GM19193 (cell line): ENCODE measurements at regions not wholly inside any gene's neighbourhood (a gene's known extent, or its start where the extent isn't known, plus 50 kb on each side); places are given as distances from the start of the nearest gene placed in this dataset.

Experiments used
- POLR2A ChIP-seq: IDR thresholded peaks from 4 replicates; pipeline ENCODE4 v1.6.1; 2011; ENCODE audit not compliant: insufficient read depth, insufficient read length; ENCODE audit errors: extremely low read depth

DNA sequence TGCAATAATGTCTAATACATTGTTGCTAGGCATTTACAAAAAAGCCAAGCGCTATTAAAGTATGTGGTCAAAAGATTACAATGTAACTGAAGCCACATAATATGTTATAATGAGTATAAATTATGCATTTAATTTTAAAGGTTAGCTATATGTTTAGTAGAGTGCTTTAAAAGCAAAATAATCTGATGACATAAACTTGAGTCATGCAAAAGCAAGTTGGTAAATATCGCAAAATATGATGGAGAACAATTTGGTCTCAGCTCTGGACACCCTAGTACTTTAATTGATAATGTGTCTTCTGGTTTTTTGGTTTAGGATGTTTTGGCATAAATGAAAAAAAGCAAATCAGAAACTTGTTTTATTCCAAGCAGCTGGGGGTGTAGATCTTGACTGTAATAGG is 188.6 kb upstream of the RREB1 start:
- no peak for TF ChIP-seq POLR2A

- no peak for TF ChIP-seq POLR2A
These were observed 187.4 kb upstream of the RREB1 start for GRCh38 chr6:6920114-6920986.

GRCh38 chr6:6920987-6921313 is 186.8 kb upstream of the RREB1 start:
- no peak for TF ChIP-seq POLR2A

DNA sequence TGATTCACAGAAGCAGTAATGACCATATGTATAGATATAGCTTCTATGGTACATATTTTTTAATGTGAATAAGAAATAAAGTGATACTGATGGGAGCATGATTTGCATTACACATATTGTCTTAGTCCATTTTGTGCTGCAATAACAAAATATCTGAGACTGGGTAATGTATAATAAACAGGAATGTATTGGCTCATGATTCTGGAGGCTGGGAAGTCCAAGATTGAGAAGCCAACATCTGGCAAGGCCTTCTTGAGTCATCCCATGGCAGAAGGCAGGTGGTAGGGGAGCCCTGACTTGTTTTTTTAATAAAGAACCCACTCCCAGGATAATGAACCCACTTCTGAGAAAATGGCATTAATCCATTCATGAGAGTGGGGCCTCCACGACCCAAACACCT is 185.6 kb upstream of the RREB1 start:
- TF ChIP-seq POLR2A: no peak

- TF ChIP-seq POLR2A: no peak
These were observed 184.2 kb upstream of the RREB1 start for GRCh38 chr6:6923605-6924004.

- no peak for TF ChIP-seq POLR2A
These were observed 183.1 kb upstream of the RREB1 start for GRCh38 chr6:6924708-6925107.

- TF ChIP-seq POLR2A: no peak
These were observed 182.2 kb upstream of the RREB1 start for GRCh38 chr6:6925391-6926164.

- TF ChIP-seq POLR2A: no peak
These were observed 180.9 kb upstream of the RREB1 start for GRCh38 chr6:6926856-6927255.

- no peak for TF ChIP-seq POLR2A
These were observed 180.0 kb upstream of the RREB1 start for GRCh38 chr6:6927521-6928361.

GRCh38 chr6:6930223-6930880 is 177.4 kb upstream of the RREB1 start:
- TF ChIP-seq POLR2A: no peak

DNA sequence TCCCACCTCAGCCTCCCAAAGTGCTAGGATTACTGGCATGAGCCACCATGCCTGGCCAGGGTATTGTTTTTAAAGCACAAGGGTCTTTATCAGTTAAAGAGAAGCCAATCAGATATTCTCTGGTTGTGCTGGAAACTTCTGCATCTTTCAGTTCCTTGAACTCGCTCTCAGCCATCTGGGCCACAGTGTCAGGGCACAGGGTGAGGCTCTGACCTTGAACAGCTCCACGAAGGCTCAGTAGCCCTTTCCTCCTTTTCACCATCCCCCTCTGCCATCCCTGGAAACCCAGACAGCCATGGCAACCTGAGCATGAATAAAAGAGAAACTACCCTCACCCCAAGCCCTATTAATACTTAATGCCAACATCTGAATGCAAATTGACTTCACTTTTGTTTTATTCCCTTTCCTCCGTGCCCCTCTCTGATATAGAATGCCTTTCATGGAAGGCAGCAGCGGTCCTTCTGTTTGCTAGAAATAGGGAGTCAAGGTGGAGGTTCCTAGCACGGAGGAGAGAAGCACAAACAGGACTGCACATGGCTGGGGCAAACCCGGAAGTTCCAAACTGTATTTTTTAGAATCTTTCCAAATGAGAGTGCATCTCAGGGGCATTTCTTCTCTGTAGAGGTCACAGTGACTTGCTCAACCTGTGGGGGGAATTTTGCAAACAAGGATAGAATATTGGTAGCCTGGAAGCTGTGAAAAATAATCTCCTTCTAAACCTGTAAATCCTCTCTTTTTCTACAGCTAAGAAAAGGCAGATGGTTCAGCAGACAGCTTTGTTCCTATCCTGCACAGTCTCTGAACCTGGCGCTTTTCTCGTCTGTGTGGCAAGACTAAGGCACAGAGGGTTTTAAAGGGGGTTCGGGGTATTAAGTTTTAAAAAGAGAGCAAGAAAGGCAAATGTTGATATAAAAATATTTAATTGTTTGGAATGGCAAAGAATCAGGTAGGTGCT is 176.4 kb upstream of the RREB1 start:
- no peak for TF ChIP-seq POLR2A

GRCh38 chr6:6932341-6932740 is 175.4 kb upstream of the RREB1 start:
- no peak for TF ChIP-seq POLR2A

- no peak for TF ChIP-seq POLR2A
These were observed 174.8 kb upstream of the RREB1 start for GRCh38 chr6:6932968-6933367.
